SU-DHL-6 (cell line): ENCODE measurements at regions not wholly inside any gene's neighbourhood (a gene's known extent, or its start where the extent isn't known, plus 50 kb on each side); places are given as distances from the start of the nearest gene placed in this dataset.

ENCODE experiments used
- H2AFZ ChIP-seq: fragments of 200-600 bp; sonication (generic); 2 replicates; pipeline ENCODE4 v1.6.1; 2014; ENCODE audit warnings: low read depth, mild to moderate bottlenecking, moderate library complexity, mixed read lengths, antibody characterized with exemption, low read length; ENCODE audit not compliant: severe bottlenecking
- H3F3A ChIP-seq: fragments of 200-600 bp; shearing (Covaris generic); 2 replicates; pipeline ENCODE4 v1.6.0; 2016; ENCODE audit warnings: antibody characterized with exemption, mild to moderate bottlenecking; ENCODE audit not compliant: insufficient read depth
- H3K27ac ChIP-seq: fragments of 200-600 bp; sonication (generic); 2 replicates; pipeline ENCODE4 v1.5.1; 2016; ENCODE audit warnings: low read depth, mild to moderate bottlenecking, low read length, moderate library complexity, mixed read lengths
- H3K27me3 ChIP-seq: fragments of 200-600 bp; sonication (generic), shearing (Covaris generic); 2 replicates; pipeline ENCODE4 v1.6.0; 2014; ENCODE audit warnings: mild to moderate bottlenecking, low read length
- H3K36me3 ChIP-seq: fragments of 200-600 bp; sonication (generic); 2 replicates; pipeline ENCODE4 v1.6.1; 2014; ENCODE audit warnings: mild to moderate bottlenecking, low read length, mixed read lengths
- H3K4me2 ChIP-seq: fragments of 300-600, 200-600 bp; shearing (Covaris generic), sonication (generic); 2 replicates; pipeline ENCODE4 v1.6.0; 2014; ENCODE audit warnings: low read length, low read depth, mild to moderate bottlenecking; ENCODE audit not compliant: poor library complexity, severe bottlenecking
- H3K4me3 ChIP-seq: fragments of 200-600 bp; sonication (generic); 2 replicates; pipeline ENCODE4 v1.5.1; 2014; ENCODE audit warnings: antibody characterized with exemption, low read length, mild to moderate bottlenecking, mixed read lengths; ENCODE audit not compliant: insufficient read depth, poor library complexity, severe bottlenecking
- H3K79me2 ChIP-seq: fragments of 200-600 bp; sonication (generic); 2 replicates; pipeline ENCODE4 v1.6.1; 2014; ENCODE audit warnings: mild to moderate bottlenecking, low read length, moderate library complexity; ENCODE audit not compliant: insufficient read depth
- H3K9ac ChIP-seq: fragments of 200-600 bp; sonication (generic); 2 replicates; pipeline ENCODE4 v1.7.0; 2014; ENCODE audit warnings: mild to moderate bottlenecking, low read length
- H3K9me2 ChIP-seq: fragments of 200-600 bp; sonication (generic); replicated peaks from 2 replicates; pipeline ENCODE4 v1.6.1; 2014; ENCODE audit warnings: low read length; ENCODE audit not compliant: insufficient read depth
- H3K9me3 ChIP-seq: fragments of 200-600 bp; sonication (generic); 2 replicates; pipeline ENCODE4 v1.6.1; 2014; ENCODE audit warnings: low read length, mixed read lengths; ENCODE audit not compliant: insufficient read depth
- H4K20me1 ChIP-seq: fragments of 200-600 bp; sonication (generic); 2 replicates; pipeline ENCODE4 v1.6.1; 2014; ENCODE audit warnings: low read depth, mild to moderate bottlenecking, antibody characterized with exemption, low read length, moderate library complexity, mixed read lengths
- EZH2phosphoT487 ChIP-seq: fragments of 200-600 bp; sonication (generic), shearing (Covaris generic); conservative IDR thresholded peaks from 2 replicates; pipeline ENCODE4 v1.6.1; 2018; ENCODE audit warnings: mild to moderate bottlenecking, antibody characterized with exemption, low read length, moderate library complexity, mixed read lengths
- TF ChIP-seq, protein P1 (sequence below): fragments of 200-600 bp; sonication (generic); IDR thresholded peaks from one replicate; pipeline ENCODE4 v1.5.1; 2017; ENCODE audit warnings: antibody characterized with exemption, mild to moderate bottlenecking, low read length, moderate library complexity; ENCODE audit not compliant: insufficient read depth, poor library complexity, severe bottlenecking

- H4K20me1 ChIP-seq: no peaks in the 10 kb centered on the region
- H3K9me3 ChIP-seq: no peaks in the 10 kb centered on the region
- H3K9ac ChIP-seq: no peak overlapping the region
- H3K27me3 ChIP-seq: no peaks in the 10 kb centered on the region
- H3K27ac ChIP-seq: no peak overlapping the region
- no peaks in the 10 kb centered on the region for H3K79me2 ChIP-seq
- no peak overlapping the region for H3K4me3 ChIP-seq
- no peak for TF ChIP-seq EZH2phosphoT487
- TF ChIP-seq, protein P1, sequence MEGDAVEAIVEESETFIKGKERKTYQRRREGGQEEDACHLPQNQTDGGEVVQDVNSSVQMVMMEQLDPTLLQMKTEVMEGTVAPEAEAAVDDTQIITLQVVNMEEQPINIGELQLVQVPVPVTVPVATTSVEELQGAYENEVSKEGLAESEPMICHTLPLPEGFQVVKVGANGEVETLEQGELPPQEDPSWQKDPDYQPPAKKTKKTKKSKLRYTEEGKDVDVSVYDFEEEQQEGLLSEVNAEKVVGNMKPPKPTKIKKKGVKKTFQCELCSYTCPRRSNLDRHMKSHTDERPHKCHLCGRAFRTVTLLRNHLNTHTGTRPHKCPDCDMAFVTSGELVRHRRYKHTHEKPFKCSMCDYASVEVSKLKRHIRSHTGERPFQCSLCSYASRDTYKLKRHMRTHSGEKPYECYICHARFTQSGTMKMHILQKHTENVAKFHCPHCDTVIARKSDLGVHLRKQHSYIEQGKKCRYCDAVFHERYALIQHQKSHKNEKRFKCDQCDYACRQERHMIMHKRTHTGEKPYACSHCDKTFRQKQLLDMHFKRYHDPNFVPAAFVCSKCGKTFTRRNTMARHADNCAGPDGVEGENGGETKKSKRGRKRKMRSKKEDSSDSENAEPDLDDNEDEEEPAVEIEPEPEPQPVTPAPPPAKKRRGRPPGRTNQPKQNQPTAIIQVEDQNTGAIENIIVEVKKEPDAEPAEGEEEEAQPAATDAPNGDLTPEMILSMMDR: no peak
- no peaks in the 10 kb centered on the region for H3F3A ChIP-seq
- no peak overlapping the region for H2AFZ ChIP-seq
- H3K4me2 ChIP-seq: no peak overlapping the region
- no peaks in the 10 kb centered on the region for H3K36me3 ChIP-seq
- no peaks in the 10 kb centered on the region for H3K9me2 ChIP-seq
Measured at GRCh38 chr6:16837217-16837972, 76.1 kb upstream of the ATXN1 start.

DNA sequence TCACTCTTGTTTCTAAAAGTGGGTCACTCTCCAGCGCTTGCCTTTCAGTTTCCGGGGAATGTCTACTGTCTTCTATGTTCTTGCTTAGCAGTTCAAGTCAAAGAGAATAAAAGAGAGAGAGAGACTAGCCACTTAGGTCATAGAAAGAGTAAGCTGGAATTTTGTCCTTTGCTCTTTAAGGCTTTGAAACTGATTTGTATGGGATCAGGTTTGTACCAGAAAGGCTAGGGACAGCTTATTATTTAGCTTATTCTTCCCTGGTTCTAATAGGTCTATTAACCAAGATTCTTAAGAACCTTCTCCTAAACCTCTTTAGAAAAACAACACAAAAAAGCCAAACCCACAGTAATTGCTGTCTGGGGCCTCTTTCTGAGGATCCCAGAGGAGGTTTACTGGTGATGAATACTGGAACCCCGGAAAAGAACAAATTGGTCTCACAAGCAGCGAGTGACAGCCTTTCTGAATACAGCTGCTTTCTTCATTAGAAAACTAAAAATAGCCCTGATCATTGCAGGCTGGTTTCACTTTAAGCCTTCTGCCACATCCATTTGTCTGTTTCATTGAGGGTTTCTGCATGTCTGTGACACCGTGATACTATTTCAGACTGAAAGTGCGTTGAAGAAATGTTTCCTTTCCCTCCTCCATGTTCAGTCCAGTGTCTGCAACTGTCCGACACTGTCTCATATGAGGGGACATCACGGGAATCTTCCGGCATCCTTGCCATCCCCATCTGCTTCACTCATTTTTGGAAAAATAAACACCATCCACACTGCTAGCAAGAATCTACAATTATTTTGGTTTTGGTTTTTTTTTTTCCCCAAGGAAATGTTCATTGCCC, 75.1 kb upstream of the ATXN1 start:
- no peak overlapping the region for H3K4me2 ChIP-seq
- H3F3A ChIP-seq: no peaks in the 10 kb centered on the region
- H3K9ac ChIP-seq: no peak overlapping the region
- no peaks in the 10 kb centered on the region for H3K36me3 ChIP-seq
- no peak overlapping the region for H3K4me3 ChIP-seq
- TF ChIP-seq EZH2phosphoT487: no peak
- TF ChIP-seq, protein P1: no peak
- H3K9me3 ChIP-seq: no peaks in the 10 kb centered on the region
- no peaks in the 10 kb centered on the region for H3K27me3 ChIP-seq
- H2AFZ ChIP-seq: no peak overlapping the region
- no peaks in the 10 kb centered on the region for H3K79me2 ChIP-seq
- no peak overlapping the region for H3K27ac ChIP-seq
- H3K9me2 ChIP-seq: no peaks in the 10 kb centered on the region
- H4K20me1 ChIP-seq: no peaks in the 10 kb centered on the region

- no peaks in the 10 kb centered on the region for H3K79me2 ChIP-seq
- H3K9ac ChIP-seq: no peak overlapping the region
- no peak overlapping the region for H3K27ac ChIP-seq
- no peak overlapping the region for H3K4me2 ChIP-seq
- no peaks in the 10 kb centered on the region for H4K20me1 ChIP-seq
- no peaks in the 10 kb centered on the region for H3K9me2 ChIP-seq
- no peak overlapping the region for H3K4me3 ChIP-seq
- no peaks in the 10 kb centered on the region for H3F3A ChIP-seq
- TF ChIP-seq EZH2phosphoT487: no peak
- TF ChIP-seq, protein P1: no peak
- no peaks in the 10 kb centered on the region for H3K9me3 ChIP-seq
- no peak overlapping the region for H2AFZ ChIP-seq
- no peaks in the 10 kb centered on the region for H3K36me3 ChIP-seq
- H3K27me3 ChIP-seq: no peaks in the 10 kb centered on the region
Measured at GRCh38 chr6:16834242-16834641, 73.0 kb upstream of the ATXN1 start.
